ENCODE measurements at regions not wholly inside any gene's neighbourhood (a gene's known extent, or its start where the extent isn't known, plus 50 kb on each side); places are given as distances from the start of the nearest gene placed in this dataset.
"Not testable (repeated sequence)": the region's sequence is repeated elsewhere in the genome, so short reads cannot be mapped to it uniquely, and the experiment has no call there.

GRCh38 chr6:27720607-27721580, 191.3 kb downstream of the OR2B2 start:
- ChIA-PET CTCF (no interaction called here), POLR2A (ENCODE audit: low non-redundant PET) (no interaction called here)
- DNase-seq (ENCODE audit: low spot score): peak; percentile 79
- TF ChIP-seq, protein P1, sequence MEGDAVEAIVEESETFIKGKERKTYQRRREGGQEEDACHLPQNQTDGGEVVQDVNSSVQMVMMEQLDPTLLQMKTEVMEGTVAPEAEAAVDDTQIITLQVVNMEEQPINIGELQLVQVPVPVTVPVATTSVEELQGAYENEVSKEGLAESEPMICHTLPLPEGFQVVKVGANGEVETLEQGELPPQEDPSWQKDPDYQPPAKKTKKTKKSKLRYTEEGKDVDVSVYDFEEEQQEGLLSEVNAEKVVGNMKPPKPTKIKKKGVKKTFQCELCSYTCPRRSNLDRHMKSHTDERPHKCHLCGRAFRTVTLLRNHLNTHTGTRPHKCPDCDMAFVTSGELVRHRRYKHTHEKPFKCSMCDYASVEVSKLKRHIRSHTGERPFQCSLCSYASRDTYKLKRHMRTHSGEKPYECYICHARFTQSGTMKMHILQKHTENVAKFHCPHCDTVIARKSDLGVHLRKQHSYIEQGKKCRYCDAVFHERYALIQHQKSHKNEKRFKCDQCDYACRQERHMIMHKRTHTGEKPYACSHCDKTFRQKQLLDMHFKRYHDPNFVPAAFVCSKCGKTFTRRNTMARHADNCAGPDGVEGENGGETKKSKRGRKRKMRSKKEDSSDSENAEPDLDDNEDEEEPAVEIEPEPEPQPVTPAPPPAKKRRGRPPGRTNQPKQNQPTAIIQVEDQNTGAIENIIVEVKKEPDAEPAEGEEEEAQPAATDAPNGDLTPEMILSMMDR (conservative IDR thresholded peaks at IDR 0.05; ENCODE audit: low read depth): no peak
- H3K27ac ChIP-seq: no peak overlapping the region

- POLR2A ChIA-PET (ENCODE audit: low non-redundant PET); DNase-seq (ENCODE audit: low spot score); CTCF ChIA-PET; H3K27ac ChIP-seq: not testable (repeated sequence)
Measured at GRCh38 chr6:27719039-27719438, 193.2 kb downstream of the OR2B2 start.

- ChIA-PET CTCF (no interaction called here), POLR2A (ENCODE audit: low non-redundant PET) (no interaction called here)
- TF ChIP-seq, protein P1 (conservative IDR thresholded peaks at IDR 0.05; ENCODE audit: low read depth): no peak
- no peak for DNase-seq (ENCODE audit: low spot score)
- H3K27ac ChIP-seq: no peak overlapping the region
Measured at GRCh38 chr6:27706431-27706830, 205.8 kb downstream of the OR2B2 start.

DNA sequence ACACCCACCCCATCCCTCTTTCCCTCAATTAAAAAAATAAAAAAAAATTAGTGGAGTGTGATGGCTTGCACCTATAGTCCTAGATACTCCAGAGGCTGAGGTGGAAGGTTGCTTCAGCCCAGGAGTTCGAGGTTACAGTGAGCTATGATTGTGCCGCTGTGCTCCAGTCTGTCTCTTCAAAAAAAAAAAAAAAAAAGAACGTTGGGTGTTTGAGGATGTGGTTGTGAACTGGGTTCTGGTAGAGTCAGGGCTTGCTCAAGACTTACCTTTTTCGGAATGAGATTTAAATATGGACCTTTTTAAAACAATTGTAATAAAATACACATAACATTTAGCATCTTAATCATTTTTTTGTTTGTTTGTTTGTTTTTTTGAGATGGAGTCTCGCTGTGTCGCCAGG, 211.9 kb downstream of the OR2B2 start:
- CTCF ChIA-PET: no interaction called here

DNA sequence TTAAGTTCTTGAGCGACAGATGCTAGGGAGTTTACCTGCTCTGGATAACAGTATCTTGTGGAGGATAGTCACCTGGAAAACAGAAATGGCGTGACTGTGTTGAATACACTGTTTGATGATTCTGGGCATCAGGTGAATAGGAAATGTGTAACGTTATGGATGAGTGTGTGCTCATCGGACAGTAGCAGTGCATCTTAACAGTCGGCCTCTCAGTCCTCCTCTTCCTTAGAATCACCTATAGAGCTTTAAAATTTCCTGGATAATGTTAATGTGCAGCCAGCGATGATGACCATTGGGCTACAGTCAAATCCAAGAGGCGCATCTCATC, 217.7 kb downstream of the OR2B2 start:
- ChIA-PET CTCF (no interaction called here), POLR2A (ENCODE audit: low non-redundant PET) (no interaction called here)
- TF ChIP-seq, protein P1 (conservative IDR thresholded peaks at IDR 0.05; ENCODE audit: low read depth): no peak
- H3K27ac ChIP-seq: no peak overlapping the region
- DNase-seq (ENCODE audit: low spot score): no peak

More for the DNA sequence above, 211.9 kb downstream of the OR2B2 start:
- H3K27ac ChIP-seq: no peak overlapping the region
- POLR2A ChIA-PET (ENCODE audit: low non-redundant PET): no interaction called here
- TF ChIP-seq, protein P1 (conservative IDR thresholded peaks at IDR 0.05; ENCODE audit: low read depth): no peak
- DNase-seq (ENCODE audit: low spot score): no peak

DNA sequence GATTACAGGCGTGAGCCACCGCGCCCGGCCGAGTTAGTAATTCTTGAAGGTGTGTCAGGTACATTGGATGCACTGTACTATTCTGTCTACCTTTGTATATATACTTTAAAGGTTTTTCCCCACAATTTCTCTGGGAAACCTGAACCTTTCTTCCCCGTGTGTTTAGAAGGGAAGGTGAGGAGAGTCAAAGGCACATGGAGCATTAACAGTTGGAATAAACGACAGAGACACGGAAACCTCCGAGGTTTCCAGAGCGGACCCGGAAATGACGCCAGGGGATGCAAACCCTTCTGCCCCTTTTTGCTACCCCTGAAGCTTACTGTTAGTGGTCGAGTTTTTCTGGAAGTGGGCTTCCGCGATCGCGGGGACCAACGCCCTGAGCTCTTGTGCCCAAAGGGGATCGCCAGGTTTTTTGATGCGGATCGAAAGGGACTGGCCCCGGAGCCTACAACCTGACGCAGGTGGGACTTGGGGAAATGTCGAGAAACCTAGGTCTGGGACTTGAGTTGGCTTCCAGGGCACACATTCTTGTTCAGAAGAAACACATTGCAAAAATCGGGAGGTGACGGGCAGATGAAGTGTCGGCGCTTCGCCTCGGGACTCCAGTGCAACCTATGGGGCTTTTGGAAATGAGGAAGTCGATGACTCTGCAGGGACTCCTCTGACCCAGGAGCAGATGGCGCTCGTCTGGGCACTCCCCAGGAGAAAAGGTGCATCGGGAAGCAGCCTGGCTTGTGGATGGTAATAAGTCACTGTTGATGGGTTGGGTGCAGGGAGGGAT, 218.2 kb downstream of the OR2B2 start:
- TF ChIP-seq, protein P1 (conservative IDR thresholded peaks at IDR 0.05; ENCODE audit: low read depth): no peak
- no peak overlapping the region for H3K27ac ChIP-seq
- ChIA-PET CTCF (interaction anchor here (0.6 kb wide), 1 partner anchor 398 kb away, joined by 3 read pairs; no protein-coding TSS in a partner anchor), POLR2A (ENCODE audit: low non-redundant PET) (no interaction called here)
- DNase-seq (ENCODE audit: low spot score): peak; percentile 54

GRCh38 chr6:27692133-27692532, 219.2 kb upstream of the ZNF184 start:
- POLR2A ChIA-PET (ENCODE audit: low non-redundant PET); H3K27ac ChIP-seq: not testable (repeated sequence)
- CTCF ChIA-PET: interaction anchor here (0.7 to 1.3 kb wide), 2 partner anchors 60 to 122 kb away, joined by 4 to 6 read pairs; no protein-coding TSS in a partner anchor

More at GRCh38 chr6:27692133-27692532, 219.2 kb upstream of the ZNF184 start:
- DNase-seq (ENCODE audit: low spot score): not testable (repeated sequence)

Data from RWPE1 (cell line).